ENCODE measurements at regions not wholly inside any gene's neighbourhood (a gene's known extent, or its start where the extent isn't known, plus 50 kb on each side); places are given as distances from the start of the nearest gene placed in this dataset.
"Not testable (repeated sequence)": the region's sequence is repeated elsewhere in the genome, so short reads cannot be mapped to it uniquely, and the experiment has no call there.

DNA sequence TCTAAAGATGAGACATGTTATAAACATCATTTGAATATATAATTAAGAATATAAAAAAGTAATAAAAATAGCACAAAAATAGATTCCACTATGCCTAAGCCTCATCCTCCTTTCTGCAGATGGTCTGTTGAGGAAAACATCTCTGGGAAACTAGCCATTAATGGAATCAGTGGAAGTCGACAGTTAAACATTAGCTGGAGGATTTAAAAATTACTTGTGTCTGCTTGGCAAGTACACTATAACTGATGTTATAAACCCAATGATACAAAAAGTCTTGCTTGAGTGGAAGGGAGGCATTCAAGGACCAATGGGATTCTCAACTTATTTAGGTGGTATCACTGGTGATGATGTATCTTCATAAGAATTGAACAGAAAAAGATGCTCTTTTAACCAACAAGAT is 1598.3 kb downstream of the PCDH18 start:
- no peak for TF ChIP-seq POLR2A (IDR thresholded peaks at IDR 0.05)
- TF ChIP-seq, protein P1, sequence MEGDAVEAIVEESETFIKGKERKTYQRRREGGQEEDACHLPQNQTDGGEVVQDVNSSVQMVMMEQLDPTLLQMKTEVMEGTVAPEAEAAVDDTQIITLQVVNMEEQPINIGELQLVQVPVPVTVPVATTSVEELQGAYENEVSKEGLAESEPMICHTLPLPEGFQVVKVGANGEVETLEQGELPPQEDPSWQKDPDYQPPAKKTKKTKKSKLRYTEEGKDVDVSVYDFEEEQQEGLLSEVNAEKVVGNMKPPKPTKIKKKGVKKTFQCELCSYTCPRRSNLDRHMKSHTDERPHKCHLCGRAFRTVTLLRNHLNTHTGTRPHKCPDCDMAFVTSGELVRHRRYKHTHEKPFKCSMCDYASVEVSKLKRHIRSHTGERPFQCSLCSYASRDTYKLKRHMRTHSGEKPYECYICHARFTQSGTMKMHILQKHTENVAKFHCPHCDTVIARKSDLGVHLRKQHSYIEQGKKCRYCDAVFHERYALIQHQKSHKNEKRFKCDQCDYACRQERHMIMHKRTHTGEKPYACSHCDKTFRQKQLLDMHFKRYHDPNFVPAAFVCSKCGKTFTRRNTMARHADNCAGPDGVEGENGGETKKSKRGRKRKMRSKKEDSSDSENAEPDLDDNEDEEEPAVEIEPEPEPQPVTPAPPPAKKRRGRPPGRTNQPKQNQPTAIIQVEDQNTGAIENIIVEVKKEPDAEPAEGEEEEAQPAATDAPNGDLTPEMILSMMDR (IDR thresholded peaks at IDR 0.05) = no peak
- Histone ChIP-seq H3K36me3 (no peaks in the 10 kb centered on the region), H3K27me3 (no peaks in the 10 kb centered on the region), H3K27ac (no peak overlapping the region), H3K4me3 (replicated peaks in 1 of 3) (no peak overlapping the region), H3K4me1 (no peaks in the 10 kb centered on the region), H3K9me3 (no peaks in the 10 kb centered on the region)
- intact Hi-C loops (cut with DNase I) = no loop called here
- WGBS, 2 donors = 76 to 77% methylated on average over 1 of the region's 1 CpG
- no peak for DNase-seq

DNA sequence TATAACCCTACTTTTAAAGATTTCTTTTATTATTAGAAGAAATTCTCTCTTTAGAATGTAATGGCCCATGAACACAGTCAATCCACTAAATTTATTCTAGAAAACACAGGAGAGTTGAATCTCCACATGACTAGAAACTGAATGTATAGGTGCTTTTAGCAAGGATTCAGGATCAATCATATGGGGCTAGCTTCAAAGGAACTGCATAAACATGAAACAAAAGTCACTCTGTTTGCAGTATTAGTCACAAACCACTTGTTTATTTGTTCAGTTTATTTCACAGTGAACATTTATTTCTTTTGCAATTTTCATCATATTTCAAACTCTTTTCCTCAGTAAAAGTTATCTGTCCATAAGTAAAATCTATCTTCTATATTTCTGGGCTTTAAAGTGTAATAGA is 1604.6 kb downstream of the PCDH18 start:
- no peak overlapping the region for H3K4me3 ChIP-seq (replicated peaks in 1 of 3)
- H3K27me3 ChIP-seq = no peaks in the 10 kb centered on the region
- no peak overlapping the region for H3K27ac ChIP-seq
- DNase-seq = no peak
- H3K36me3 ChIP-seq = no peaks in the 10 kb centered on the region
- TF ChIP-seq, protein P1 (IDR thresholded peaks at IDR 0.05) = no peak
- TF ChIP-seq POLR2A (IDR thresholded peaks at IDR 0.05) = no peak
- H3K4me1 ChIP-seq = no peaks in the 10 kb centered on the region
- intact Hi-C loops (cut with DNase I) = no loop called here
- no peaks in the 10 kb centered on the region for H3K9me3 ChIP-seq

DNA sequence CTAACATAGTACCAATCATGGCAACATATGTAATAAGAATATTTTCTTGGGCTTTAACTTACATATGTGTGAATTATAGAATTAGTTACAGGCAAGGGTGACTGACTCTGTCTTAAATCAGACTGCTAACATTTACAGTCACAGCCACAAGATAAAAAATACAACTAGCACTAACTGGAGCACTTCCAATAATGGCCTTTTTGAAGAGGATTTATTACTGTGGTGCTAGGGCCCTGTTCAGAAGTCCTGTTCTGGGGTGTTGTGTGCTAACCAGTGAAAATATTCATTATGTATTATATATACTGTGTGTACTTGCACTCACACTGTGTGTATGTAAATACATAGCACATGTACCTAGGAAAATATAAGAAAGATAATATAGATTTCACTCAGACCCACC is 1611.2 kb downstream of the PCDH18 start:
- no peak for TF ChIP-seq POLR2A (IDR thresholded peaks at IDR 0.05)
- Histone ChIP-seq H3K4me1 (no peaks in the 10 kb centered on the region), H3K27me3 (no peaks in the 10 kb centered on the region), H3K9me3 (no peaks in the 10 kb centered on the region), H3K27ac (no peak overlapping the region), H3K4me3 (replicated peaks in 1 of 3) (no peak overlapping the region), H3K36me3 (no peaks in the 10 kb centered on the region)
- intact Hi-C loops (cut with DNase I) = no loop called here
- DNase-seq = no peak

DNA sequence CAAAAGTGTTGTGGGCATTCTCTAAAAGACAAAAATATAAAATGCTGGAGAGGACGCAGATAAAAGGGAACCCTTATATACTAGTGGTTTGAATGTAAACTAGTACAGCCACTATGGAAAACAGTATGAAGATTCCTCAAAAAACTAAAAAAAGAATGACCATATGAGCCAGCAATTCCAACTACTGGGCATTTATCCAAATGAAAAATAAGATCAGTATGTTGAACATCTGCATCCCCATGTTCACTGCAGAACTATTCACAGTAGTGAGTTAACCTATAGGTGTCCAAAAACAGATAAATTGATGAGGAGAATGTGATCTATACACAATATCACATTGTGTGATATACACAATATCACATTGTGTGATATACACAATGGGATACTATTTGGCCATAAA is 1615.3 kb downstream of the PCDH18 start:
- Histone ChIP-seq H3K27ac (no peak overlapping the region), H3K36me3 (no peaks in the 10 kb centered on the region), H3K4me3 (replicated peaks in 1 of 3) (no peak overlapping the region), H3K9me3 (no peaks in the 10 kb centered on the region), H3K4me1 (no peaks in the 10 kb centered on the region), H3K27me3 (no peaks in the 10 kb centered on the region)
- intact Hi-C loops (cut with DNase I) = no loop called here
- DNase-seq = no peak
- WGBS, 2 donors = 71 to 84% methylated on average over 1 of the region's 1 CpG
- TF ChIP-seq, protein P1 (IDR thresholded peaks at IDR 0.05) = no peak
- no peak for TF ChIP-seq POLR2A (IDR thresholded peaks at IDR 0.05)

DNA sequence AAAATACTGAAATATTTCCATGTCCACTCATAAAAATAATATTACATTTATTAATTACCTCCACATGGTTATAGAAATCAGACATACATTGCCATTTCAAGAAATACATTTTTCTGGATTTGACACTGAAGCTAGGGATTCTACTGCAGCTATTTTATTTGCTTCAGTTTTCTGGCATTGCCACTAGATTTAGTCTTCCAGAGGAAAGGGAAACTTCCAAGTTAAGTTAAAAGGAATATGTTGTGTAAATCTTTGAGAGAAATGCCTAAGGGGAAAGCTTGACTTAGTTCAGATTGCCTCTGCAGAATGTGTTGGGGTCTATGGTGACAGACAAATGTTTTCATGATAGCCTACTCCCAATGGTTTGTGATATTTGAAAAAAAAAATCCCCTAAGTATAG is 1631.3 kb downstream of the PCDH18 start:
- H3K27ac ChIP-seq = no peak overlapping the region
- TF ChIP-seq, protein P1 (IDR thresholded peaks at IDR 0.05) = no peak
- no peak for TF ChIP-seq POLR2A (IDR thresholded peaks at IDR 0.05)
- no peaks in the 10 kb centered on the region for H3K27me3 ChIP-seq
- H3K36me3 ChIP-seq = no peaks in the 10 kb centered on the region
- no peak overlapping the region for H3K4me3 ChIP-seq (replicated peaks in 1 of 3)
- DNase-seq = no peak
- no peaks in the 10 kb centered on the region for H3K4me1 ChIP-seq
- no peaks in the 10 kb centered on the region for H3K9me3 ChIP-seq
- intact Hi-C loops (cut with DNase I) = no loop called here

DNA sequence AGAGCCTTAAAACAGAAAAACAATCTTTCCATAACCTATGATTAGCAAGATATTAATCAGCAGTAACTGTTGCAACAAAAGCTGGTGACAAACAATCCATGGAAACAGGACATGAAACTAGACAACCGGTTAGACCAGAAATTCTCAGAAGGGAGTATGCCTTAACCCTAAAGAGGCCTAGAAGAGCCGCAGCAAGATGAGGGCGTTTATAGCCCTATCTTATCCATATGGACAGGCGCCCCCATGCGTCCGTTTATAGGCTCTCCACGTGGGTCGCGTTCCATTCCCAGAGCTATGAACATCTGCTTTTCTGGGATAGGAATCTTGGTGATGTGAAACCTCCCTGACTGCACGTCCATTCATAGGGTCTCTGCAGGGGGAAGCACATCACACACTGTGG is 1662.7 kb upstream of the PABPC4L start:
- DNase-seq; H3K4me1 ChIP-seq; H3K4me3 ChIP-seq (replicated peaks in 1 of 3); H3K36me3 ChIP-seq; intact Hi-C loops (cut with DNase I); H3K9me3 ChIP-seq; H3K27me3 ChIP-seq; H3K27ac ChIP-seq: not testable (repeated sequence)
- TF ChIP-seq, protein P1 (IDR thresholded peaks at IDR 0.05) = peak in 1 of 6 experiments; percentile 4
- 27 to 33% methylated on average over 10 of the region's 10 CpGs for WGBS, 2 donors
